Head of caudate nucleus (tissue), 42 donors: ENCODE measurements at regions not wholly inside any gene's neighbourhood (a gene's known extent, or its start where the extent isn't known, plus 50 kb on each side); places are given as distances from the start of the nearest gene placed in this dataset.
"Not testable (repeated sequence)": the region's sequence is repeated elsewhere in the genome, so short reads cannot be mapped to it uniquely, and the experiment has no call there.

Source experiments
- DNase-seq, 42 donors: peaks; one replicate each; pipeline versions ENCODE4 v3.0.0 to v3.0.0-alpha.2; 2020 to 2021; ENCODE audit warnings: mixed read lengths in 7 of 42
- intact Hi-C: fragments of 100-400 bp; cut with DNase I; formaldehyde crosslinking; loops from one replicate; pipeline ENCODE4 v1.15.0; 2022

DNA sequence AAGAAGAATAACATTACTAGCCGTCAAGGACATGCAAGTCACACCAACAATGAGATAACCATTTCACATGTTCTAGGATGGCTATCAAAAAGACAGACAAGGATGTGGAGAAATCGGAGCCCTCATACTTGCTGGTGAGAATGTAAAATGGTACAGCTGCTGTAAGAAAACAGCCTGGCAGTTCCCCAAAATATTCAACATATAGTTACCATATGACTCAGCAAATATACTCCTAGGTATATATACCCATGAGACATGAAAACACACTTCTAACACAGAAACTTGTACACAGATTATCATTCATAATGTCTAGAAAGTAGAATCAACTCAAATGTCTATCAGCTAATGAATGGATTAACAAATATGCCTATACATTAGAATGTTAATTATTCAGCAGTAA, 105.4 kb upstream of the PCAT7 start:
- intact Hi-C loops = no loop called here
- no peak for DNase-seq

DNA sequence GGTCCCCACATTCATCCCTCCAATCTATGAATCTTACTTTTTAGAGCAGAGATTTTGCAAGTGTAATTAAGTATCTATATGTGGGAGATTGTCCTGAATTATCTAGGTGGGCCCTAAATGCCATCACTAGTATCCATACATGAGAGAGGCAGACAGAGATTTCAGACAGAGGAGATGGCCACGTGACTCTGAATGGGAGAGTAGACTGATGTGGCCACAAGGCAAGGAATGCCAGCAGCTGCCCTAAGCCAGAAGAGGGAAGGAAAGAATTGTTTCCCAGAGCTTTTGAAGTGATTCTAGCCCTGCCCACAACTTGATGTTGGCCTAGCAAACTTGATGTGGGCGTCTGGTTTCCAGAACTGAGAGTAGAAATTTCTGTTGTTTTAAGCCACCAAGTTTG, 90.1 kb upstream of the PCAT7 start:
- DNase-seq = no peak
- intact Hi-C loops = no loop called here

DNA sequence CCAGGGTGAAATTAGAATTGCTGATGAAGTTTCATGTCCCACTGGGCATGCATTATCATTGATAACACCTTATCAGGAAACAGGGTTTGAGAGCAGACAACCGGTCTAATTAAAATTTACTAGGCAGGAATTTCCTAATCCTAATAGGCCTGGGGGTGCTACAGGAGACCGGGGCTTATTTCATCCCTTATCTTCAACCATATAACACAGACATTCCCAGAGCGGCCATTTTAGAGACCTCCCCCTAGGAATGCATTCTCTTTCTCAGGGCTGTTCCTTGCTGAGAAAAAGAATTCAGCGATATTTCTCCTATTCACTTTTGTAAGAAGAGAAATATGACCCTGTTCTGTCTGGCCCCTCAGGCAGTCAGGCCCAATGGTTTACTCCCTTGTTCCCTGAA, 82.8 kb upstream of the PCAT7 start:
- DNase-seq, intact Hi-C loops: not testable (repeated sequence)

DNA sequence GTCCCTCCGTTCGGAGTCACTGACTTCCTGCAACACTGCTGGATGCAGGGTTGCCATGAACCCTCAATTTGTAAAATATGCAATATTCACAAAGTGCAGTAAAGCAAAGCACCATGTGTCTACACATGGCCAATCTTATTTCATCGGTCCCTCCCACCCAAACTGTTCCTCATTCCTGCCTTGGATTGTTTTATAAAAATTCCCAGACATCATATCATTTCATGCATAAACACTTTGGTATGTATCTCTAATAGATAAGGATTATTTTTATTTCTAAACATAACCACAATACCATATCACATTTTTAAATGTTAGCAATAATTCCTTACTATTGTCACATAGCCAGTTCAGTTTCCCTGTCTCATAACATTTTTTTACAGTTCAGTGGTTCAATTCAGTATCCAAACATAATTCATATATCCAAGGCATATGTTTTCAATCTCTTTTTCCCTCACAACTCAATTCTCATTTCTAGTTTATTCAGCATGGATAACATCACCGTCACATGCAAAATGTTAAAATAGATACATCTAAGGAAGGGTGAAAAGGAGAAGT, 82.0 kb upstream of the PCAT7 start:
- no peak for DNase-seq

DNA sequence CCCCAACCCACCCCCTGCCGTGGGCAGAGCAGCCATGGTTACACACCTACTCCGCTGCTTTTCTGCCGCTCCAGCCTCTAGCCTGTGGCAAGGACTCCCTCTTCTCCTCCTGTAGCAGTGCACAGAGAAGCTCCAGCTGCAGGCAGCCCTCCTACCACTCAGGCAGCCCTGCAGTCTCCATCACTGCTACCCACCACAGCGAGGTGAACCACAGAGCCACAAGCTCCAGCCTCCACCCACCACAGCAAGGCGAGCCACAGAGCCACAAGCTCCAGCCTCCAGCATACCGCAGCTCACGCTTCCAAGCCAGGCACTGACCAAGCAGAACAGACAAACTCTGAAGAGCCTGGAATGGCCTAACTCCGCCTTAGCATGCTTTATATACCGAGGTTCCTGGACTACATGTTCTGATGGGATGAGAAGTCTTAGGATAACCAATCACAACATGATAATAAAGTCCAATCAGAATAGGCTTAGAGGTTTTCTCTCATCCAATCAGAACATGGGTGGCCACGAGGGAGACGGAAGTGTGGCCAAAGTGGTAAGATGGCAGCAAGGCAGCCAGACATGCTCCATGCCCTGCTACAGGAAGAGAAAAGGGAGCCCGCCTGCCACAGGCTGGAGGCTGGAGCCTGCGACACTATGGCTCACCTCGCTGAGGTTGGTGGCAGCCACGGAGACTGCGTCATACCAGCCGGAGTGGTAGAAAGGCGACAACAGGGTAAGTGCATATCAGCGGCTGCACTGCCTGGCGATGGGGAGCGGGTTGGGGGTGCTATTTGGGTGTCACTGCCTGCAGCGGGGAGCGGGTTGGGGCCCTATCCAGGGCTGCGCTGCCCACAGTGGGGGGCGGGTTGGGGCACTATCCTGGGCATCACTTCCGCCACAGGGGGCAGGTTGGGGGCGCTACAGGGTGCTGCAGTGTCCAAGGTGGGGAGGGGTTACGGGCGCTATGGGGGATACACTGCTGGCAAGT, 75.8 kb upstream of the PCAT7 start:
- DNase-seq = no peak
- intact Hi-C loops = no loop called here

More for the DNA sequence above, 82.0 kb upstream of the PCAT7 start:
- intact Hi-C loops = no loop called here

DNA sequence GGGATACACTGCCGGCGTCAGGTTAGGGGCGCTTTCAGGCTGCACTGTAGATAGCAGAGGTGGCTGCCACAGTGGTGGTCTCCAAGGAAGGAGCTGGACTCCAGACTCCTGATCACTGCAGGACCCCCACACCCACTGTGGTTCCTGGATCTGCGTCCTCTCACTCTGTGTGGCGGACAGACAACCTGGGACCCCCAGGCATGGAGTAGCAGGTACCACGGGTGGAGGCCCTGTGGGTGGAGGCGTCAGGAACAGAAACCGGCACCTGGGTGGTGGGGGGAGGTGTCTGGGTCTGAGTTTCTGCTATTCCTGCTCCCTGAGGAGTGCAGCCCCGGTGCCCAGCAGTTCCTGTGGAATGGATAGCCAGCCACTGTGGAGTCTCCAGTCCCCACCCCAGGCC, 75.1 kb upstream of the PCAT7 start:
- intact Hi-C loops = no loop called here
- DNase-seq = no peak

DNA sequence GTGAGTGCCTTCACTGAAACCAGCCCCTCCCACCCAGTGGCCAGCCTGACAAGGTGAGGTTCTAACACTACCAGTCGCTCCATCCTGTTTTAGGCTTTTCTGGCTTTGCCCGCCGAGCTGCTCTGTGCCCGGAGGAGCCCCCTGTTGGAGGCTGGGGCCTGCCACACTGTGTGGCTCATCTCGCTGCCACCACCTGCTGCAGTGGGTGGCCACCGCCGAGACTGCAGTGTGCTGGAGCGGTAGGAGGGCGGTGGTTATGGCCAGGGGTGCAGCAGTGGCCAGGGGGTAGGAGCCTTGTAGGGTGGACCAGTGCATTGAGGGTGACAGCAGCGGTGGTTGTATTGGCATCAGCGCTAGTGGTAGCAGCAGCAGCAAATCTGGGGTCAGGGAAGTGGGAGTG, 74.7 kb upstream of the PCAT7 start:
- no peak for DNase-seq
- intact Hi-C loops = no loop called here

DNA sequence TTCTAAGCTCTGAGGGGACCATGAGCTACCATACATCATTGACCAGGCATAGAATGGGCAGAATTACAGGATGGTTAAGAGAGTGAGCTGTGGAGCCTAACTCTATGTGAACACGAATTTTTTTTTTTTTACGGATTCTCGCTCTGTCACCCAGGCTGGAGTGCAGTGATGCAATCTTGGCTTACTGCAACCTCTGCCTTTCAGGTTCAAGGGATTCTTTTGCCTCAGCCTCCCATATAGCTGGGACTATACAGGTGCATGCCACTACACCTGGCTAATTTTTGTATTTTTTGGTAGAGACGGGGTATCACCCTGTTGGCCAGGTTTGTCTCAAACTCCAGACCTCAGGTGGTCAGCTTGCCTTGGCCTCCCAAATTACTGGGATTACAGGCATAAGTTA, 72.8 kb upstream of the PCAT7 start:
- intact Hi-C loops = no loop called here
- DNase-seq = no peak

DNA sequence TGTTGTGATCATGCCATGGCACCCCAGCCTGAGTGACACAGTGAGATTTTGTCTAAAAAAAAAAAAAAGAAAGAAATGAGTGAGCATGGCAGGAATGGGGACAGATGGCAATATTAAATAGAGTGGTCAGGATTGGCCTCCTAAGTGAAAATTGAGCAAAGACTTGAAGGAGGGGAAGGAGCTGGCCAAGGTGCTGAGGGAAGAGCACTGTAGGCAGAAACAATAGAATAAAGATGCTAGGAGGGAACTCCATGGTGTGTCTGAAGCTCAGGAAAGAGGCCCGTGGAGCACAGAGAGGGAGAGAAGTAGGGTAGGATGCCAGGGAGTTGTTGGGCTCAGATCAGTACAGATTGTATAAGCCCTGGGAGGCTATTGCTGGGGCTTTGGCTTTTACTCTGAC, 64.4 kb upstream of the PCAT7 start:
- DNase-seq = no peak
- intact Hi-C loops = no loop called here

DNA sequence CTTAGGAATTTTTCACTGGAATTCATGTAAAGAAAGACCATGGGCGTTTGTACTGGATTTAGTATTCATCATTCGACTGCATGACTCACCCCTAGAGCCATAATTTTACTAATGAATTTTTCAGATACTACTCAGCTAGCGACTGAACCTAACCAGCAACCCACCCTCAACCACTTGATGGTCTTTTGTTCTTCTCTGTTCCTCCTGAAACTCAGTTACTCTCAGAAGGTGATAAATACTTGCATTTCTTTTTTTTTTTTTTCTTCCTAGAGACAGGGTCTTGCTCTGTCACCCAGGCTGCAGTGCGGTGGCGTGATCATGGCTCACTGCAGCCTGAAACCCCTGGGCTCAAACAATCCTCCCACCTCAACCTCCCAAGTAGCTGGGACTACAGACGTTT, 62.8 kb upstream of the PCAT7 start:
- intact Hi-C loops, DNase-seq: not testable (repeated sequence)

DNA sequence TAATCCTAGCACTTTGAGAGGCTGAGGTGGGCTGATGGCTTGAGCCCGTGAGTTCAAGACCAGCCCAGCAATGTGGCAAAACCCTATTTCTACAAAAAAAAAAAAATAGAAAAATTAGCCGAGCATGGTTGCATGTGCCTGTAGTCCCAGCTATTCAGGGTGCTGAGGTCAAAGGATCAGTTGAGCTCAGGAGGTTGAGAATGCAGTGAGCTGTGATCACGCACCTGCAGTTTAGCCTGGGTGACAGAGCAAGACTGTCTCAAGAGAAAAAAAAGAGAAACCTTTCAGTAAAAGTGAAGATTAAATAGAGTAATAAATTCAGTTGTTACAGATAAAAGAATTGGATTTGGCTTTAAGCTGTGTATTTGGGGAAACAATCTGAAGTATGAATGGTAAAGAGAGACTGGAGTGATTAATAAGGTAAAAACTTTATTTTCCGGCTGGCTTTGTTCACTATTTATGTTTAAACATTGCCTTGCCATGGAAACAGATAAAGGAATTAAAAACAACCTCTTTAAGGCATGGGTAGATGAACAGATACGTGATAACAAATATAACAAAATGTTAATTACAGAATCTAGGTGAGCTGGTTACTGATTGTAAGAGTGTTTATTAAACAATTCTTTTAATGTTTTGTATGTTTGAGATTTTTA, 56.0 kb upstream of the PCAT7 start:
- DNase-seq = no peak
- intact Hi-C loops = no loop called here

DNA sequence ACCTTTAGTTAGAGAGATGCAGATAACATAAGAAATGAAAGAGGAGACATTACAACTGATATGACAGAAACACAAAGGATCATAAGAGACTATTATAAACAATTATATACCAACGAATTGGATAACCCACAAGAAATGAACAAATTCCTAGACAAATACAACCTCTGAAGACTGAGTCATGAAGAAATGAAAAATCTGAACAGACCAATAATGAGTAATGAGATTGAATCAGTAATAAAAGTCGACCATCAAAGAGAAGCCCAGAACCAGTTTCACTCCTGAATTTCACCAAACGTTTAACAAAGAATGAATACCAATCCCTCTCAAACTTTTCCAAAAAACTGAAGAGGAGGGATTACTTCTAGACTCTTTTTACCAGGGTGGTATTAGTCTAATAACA, 50.5 kb upstream of the PCAT7 start:
- intact Hi-C loops = no loop called here
- no peak for DNase-seq
